GM11168 (cell line): ENCODE measurements at regions not wholly inside any gene's neighbourhood (a gene's known extent, or its start where the extent isn't known, plus 50 kb on each side); places are given as distances from the start of the nearest gene placed in this dataset.
"Not testable (repeated sequence)": the region's sequence is repeated elsewhere in the genome, so short reads cannot be mapped to it uniquely, and the experiment has no call there.

Experiments used
- in situ Hi-C: fragments of 300-500 bp; cut with MboI; formaldehyde crosslinking; loops from one replicate; pipeline ENCODE4 v1.12.0; 2022; ENCODE audit warnings: low sequenced_read_pairs; ENCODE audit not compliant: unreplicated experiment

GRCh38 chr2:37798315-37799005 is 126.6 kb upstream of the RMDN2 start:
- in situ Hi-C loops: no loop called here

DNA sequence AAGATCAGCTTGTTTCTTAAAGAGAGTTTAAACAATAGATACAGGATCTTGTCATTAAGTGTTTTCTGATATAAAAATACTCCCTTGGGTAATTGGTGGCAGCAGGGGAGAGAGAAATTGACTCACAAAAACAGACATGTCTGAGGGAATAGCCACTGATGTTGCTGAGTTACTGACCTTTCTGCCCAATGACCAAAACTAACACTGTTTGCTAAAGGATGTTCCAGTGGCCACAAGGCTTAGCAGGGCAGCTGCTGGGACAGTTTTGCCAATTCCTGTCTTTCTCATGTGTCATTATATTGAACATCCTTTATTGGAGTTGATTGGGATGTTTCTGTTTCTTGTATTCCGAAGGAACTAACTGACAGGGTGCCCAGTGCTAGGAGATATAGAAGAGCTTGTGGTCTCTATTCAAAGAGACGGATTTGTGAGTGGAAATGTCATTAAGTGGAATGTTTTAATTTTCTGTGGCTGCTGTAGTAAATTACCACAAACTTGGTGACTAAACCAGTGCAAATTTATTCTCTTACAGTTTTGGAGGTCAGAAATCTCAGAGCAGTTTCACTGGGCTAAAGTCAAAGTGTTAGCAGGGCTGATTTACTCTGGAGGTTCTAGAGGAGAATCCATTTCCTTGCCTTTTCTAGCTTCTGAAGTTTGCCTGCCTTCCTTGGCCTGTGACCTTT is 124.8 kb upstream of the RMDN2 start:
- in situ Hi-C loops: no loop called here

DNA sequence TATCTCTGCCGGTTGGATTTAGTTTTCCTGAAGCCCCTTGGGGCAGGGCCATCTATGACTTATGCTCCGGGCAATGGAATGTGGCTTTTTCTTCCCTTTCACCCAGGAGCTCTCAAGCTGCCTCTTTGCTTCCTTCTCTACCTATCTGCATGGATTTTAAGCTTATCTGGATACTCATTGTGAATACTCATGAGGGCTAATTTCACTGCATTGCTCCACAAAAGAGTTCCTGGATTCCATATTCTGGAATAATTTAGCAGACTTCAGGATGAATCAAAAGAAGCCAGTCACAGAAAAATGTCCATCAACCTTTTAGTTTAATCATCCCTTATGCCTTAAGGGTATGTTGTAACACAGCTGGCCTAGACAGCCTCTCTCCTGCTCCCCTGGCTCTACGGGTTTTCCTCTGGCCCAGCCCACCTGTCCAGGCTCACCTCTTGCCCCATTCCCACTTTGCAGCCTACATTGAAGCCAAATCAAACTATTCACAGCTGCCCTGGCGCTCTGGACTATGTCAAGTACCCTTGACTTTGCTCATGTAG is 122.8 kb upstream of the RMDN2 start:
- in situ Hi-C loops: no loop called here

DNA sequence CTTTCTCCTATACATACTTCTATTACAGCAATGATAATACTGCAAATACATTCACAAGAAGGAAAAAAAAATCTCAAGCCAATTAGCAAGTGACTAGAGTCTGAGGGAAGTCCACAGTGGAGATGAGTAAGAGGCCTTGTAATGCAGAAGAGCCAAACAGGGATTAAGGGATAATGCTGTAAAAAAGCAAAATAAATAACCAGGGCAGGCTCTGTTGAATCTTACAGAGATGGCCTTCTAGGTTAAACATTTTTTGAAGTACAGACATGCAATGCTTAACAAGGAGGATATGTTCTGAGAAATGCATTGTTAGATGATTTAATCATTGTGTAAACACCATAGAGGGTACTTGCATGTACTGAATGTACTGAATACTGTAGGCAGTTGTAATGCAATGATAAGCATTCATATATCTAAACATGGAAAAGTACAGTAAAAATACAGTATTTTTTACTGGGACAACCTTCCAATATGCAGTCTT is 122.1 kb upstream of the RMDN2 start:
- in situ Hi-C loops: no loop called here

GRCh38 chr2:37806004-37806403 is 119.1 kb upstream of the RMDN2 start:
- in situ Hi-C loops: not testable (repeated sequence)

DNA sequence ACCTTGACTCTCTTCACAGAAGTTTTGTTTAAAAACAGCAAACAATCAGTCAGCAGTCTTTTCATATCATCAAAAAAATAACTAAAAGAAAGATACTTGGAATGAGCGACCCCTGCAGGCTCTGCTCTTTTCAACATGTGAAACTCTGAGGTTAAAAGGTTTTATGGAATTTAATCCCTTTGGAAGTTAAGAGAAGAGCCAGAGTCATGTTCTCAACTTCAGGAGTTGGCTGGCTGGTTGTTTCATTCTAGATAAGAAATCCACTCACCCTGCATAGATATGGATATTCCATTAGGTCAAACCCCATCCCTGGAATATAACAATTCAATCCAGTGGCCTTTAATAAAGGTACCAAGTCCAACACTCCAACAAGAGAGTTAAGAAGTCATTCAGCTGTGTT is 115.6 kb upstream of the RMDN2 start:
- in situ Hi-C loops: no loop called here

DNA sequence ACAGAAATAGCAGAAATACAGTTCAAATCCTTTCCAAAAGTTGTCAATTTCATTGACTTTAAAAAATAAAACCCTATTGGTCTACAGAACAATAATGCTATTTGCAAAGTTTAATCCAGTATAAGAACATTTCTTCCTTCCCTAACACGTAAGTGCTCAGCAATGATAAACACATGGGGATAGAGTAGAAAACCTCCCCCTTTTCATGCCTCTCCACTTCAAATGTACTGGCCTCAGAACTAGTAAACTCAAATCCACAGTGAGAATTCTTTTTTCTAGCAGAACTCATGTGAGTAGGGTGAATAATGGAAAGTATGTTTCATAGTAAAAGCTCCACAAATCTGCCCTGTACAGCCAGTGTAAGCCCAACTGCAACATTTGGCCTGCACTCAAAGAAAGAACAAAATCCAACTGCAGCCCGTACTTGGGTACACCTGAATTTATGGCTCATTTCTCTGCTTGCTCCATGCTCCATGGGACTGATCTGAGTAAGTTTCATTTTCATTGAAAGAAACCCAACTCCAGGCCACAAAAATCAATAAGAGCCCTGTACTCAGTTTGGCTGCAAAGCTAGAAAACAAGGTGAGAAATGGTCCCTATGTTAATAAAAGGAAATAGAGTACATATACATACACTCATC is 115.0 kb upstream of the RMDN2 start:
- in situ Hi-C loops: no loop called here

- in situ Hi-C loops: no loop called here
Observed at GRCh38 chr2:37812414-37812813, 112.7 kb upstream of the RMDN2 start.

DNA sequence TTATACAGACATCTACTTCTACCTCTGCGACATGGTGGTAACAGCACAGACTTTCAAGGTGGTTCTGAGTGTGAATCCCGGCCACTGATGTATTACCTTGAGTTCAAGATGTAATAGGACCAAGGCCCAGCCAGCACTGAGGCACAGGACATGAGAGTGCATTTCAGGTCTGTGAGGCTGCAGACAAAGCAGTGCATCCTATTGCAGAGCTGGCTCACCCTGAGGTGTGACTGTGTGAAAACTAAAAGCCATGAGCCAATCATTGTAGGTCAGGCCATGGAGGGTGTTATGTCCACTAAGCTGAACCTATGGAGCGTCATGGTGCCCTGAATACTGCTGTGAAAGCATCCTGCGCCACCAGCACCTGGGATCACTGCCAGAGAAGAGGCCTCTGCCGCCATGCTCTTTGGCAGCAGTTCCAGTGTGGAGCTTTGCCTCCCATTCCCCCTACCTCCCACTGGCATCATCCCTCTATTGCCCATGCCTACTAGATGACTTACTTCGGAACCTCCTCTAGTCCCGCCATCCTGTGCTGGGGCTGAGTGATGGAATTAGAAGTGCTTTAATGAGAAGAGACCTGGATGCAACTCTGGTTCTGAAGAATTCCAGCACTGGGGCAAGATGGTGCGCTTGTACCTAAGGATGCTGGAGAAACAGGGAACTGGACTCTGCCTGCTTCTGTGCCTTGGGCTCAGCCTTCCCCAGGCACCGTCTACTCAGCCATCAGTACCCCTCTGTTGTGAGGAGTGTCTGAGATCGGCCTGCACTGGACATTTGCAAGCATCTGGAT is 112.0 kb upstream of the RMDN2 start:
- in situ Hi-C loops: no loop called here

- in situ Hi-C loops: no loop called here
Observed at GRCh38 chr2:37816036-37816435, 109.1 kb upstream of the RMDN2 start.

DNA sequence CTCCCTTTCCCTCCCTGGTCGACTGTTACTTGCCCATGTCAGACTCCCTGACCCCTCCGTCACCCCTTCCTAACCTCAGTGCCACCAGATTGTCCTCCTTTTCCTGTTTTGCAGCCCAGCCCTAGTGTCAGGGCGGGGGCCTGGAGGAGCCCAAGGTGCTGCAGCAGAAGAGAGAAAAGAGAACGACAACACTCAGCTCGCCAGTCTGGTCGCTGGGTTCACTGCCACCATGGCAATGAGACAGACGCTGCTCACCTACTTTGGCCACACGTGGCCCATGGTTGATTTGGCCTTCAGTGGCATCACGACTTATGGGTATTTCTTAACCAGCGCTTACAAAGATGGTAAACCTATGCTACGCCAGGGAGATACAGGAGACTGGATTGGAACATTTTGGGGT is 108.4 kb upstream of the RMDN2 start:
- in situ Hi-C loops: no loop called here

GRCh38 chr2:37819186-37819585 is 105.9 kb upstream of the RMDN2 start:
- in situ Hi-C loops: no loop called here

- in situ Hi-C loops: no loop called here
Observed at GRCh38 chr2:37820471-37820986, 104.6 kb upstream of the RMDN2 start.

- in situ Hi-C loops: no loop called here
Observed at GRCh38 chr2:37825586-37825985, 99.5 kb upstream of the RMDN2 start.

- in situ Hi-C loops: no loop called here
Observed at GRCh38 chr2:37826611-37827010, 98.5 kb upstream of the RMDN2 start.

DNA sequence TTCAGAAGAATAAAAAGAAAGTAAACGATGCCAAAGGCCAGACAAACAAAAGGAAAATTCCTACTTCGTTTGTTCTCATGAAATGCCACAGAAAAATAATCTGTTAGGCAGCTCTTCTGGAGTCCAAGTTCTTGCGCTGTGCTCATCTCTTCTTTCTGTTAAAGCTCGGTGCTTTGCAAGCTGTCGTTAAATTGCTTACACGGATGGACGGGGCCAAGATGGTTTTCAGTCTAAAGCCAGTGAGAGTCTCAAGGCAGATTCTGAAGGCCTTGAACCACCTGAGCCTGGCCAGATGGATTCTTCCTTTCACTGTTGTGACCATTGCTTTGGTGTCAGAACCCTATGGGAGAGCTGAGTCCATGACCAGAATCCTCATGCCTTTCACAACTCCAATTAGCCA is 97.6 kb upstream of the RMDN2 start:
- in situ Hi-C loops: no loop called here

DNA sequence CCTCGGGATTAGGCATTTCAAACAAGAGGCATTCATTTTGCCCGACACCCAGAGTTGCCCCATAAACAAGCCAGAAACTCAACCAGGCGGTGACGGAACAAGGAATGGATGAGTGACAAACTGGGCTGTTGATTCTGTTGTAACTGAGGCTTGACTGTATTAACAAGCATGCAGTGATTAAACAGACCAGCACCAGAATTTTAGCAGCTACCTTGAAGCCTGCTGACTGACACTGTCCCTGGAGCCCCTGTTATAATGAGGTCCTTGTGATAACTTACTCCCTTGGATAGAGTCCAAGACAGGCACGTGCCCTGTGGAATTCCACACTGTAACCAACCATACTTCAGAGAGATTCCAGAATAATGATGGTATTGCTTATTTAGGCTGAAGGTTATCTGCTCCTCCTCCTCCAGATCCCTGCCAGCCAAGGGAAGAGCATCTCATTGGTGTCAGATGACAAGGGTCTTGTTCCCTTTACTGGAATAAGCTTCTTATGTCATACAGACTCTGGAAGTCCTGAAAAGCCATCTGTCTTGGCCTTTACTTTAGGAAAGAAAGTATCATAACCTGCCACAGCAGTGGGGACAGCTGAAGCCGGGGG is 97.1 kb upstream of the RMDN2 start:
- in situ Hi-C loops: no loop called here

DNA sequence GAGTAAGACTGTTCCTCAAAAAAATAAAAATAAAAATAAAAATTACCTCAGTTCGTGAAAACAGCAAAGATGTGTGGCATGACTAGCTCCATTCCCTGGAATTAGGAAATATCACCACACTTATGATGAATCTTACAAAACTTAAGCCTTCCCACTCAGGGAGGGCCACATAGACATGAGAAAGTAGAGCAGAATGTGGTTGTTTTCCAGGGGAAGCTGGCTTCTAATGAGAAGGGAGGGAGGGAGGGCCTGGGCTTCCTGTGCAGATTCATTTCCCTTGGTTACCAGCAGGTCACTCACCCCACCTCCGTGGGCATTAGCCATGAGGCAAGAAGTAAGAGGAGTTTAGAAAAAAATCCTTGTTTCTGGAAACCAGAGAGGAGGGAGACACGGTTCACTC is 95.9 kb upstream of the RMDN2 start:
- in situ Hi-C loops: no loop called here

DNA sequence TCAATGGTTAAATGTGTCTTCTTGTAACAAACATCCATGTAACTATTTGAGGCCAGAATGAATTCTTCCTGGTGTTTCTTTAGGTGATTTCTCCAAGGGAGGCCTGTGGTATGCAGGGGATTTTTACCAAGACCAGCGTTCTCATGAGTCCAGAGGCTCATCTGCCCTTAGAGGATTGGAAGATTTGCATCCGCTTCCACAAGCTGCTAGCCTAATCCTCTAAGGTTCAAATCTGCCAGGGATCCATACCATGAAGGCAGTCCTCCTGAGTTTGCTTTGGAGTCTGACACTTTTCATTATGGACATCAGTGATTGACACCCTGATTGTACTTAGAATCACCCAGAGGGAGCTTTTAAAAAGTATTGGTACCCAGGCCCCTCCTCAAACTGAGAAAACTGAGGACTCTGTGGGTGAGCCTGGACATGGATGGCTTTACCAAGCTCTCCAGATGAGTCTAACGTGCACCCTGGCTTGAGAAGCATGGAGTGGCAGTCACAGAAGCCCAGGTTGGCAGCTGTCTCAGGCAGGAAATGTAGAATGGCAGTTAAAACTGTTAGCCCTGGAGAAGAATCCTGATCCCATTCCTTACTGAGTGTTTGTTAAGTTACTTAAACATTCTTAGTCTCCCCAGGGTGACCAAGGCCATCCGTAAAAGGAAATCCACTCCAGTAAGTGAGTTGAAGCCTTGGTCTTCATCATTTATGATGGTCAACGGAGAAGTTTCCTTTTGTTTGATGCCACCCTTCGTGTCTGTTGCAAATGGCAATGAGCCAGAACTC is 95.3 kb upstream of the RMDN2 start:
- in situ Hi-C loops: loop anchor here (5.0 kb wide), 1 partner anchor 418 kb away; no protein-coding TSS in a partner anchor
